DOHH2 (cell line): ENCODE measurements at regions not wholly inside any gene's neighbourhood (a gene's known extent, or its start where the extent isn't known, plus 50 kb on each side); places are given as distances from the start of the nearest gene placed in this dataset.

Experiments used
- CTCF ChIP-seq: fragments of 200-600 bp; sonication (generic); IDR thresholded peaks from one replicate; pipeline ENCODE4 v1.5.1; 2014; ENCODE audit warnings: antibody characterized with exemption, mild to moderate bottlenecking, low read depth, low read length; ENCODE audit not compliant: poor library complexity, severe bottlenecking
- EZH2phosphoT487 ChIP-seq: fragments of 200-600 bp; sonication (generic); IDR thresholded peaks from 2 replicates; pipeline ENCODE4 v1.6.1; 2017; ENCODE audit warnings: borderline replicate concordance, mild to moderate bottlenecking, antibody characterized with exemption, low read length, moderate library complexity, mixed read lengths

GRCh38 chr6:168949981-168950857 is 303.4 kb downstream of the THBS2 start:
- TF ChIP-seq CTCF (no peak), EZH2phosphoT487 (no peak)
